ENCODE measurements at regions not wholly inside any gene's neighbourhood (a gene's known extent, or its start where the extent isn't known, plus 50 kb on each side); places are given as distances from the start of the nearest gene placed in this dataset.

GRCh38 chr11:15726893-15727519, 612.3 kb downstream of the INSC start:
- WGBS (ENCODE audit: extremely low coverage, insufficient coverage, low lambda C conversion rate), result no CpG with 5 or more reads among the region's 2 CpGs
- no peak overlapping the region for H3K23ac ChIP-seq (ENCODE audit: low read length)
- no peaks in the 10 kb centered on the region for H3K4me1 ChIP-seq (ENCODE audit: control insufficient read depth, low read depth, low read length)
- no peaks in the 10 kb centered on the region for H3K79me1 ChIP-seq (ENCODE audit: low read length)
- H3K56ac ChIP-seq (ENCODE audit: low read length), result no peak overlapping the region
- no peak overlapping the region for H2BK120ac ChIP-seq (ENCODE audit: low read depth, low read length)
- H3K9ac ChIP-seq (ENCODE audit: low read length), result no peak overlapping the region
- H2BK5ac ChIP-seq (ENCODE audit: low read length), result no peak overlapping the region
- no peak for DNase-seq
- H3K4me3 ChIP-seq (ENCODE audit: low read length), result no peak overlapping the region
- H3K79me2 ChIP-seq (ENCODE audit: control insufficient read depth, insufficient read depth, low read length), result no peaks in the 10 kb centered on the region
- H3K4me2 ChIP-seq (ENCODE audit: low read length), result no peak overlapping the region
- no peak overlapping the region for H4K5ac ChIP-seq (ENCODE audit: low read length)
- H4K8ac ChIP-seq (ENCODE audit: low read depth, low read length), result no peak overlapping the region
- no peaks in the 10 kb centered on the region for H3K27me3 ChIP-seq (ENCODE audit: insufficient read depth, low read length, poor library complexity)
- H3K36me3 ChIP-seq (ENCODE audit: control insufficient read depth, insufficient read depth, low read length), result no peaks in the 10 kb centered on the region
- H3K18ac ChIP-seq (ENCODE audit: low read length), result no peak overlapping the region
- H2AK5ac ChIP-seq (ENCODE audit: low read length), result no peak overlapping the region
- H3K27ac ChIP-seq (ENCODE audit: low read depth, low read length), result no peak overlapping the region
- no peak overlapping the region for H3K4ac ChIP-seq (ENCODE audit: low read depth, low read length)
- H2BK15ac ChIP-seq (replicated peaks; ENCODE audit: low read depth), result no peak overlapping the region

- H2BK120ac ChIP-seq (ENCODE audit: low read depth, low read length), result no peak overlapping the region
- H3K4me1 ChIP-seq (ENCODE audit: control insufficient read depth, low read depth, low read length), result no peaks in the 10 kb centered on the region
- H3K27me3 ChIP-seq (ENCODE audit: insufficient read depth, low read length, poor library complexity), result no peaks in the 10 kb centered on the region
- H3K18ac ChIP-seq (ENCODE audit: low read length), result no peak overlapping the region
- no peaks in the 10 kb centered on the region for H3K79me2 ChIP-seq (ENCODE audit: control insufficient read depth, insufficient read depth, low read length)
- no peak overlapping the region for H3K4ac ChIP-seq (ENCODE audit: low read depth, low read length)
- H3K4me2 ChIP-seq (ENCODE audit: low read length), result no peak overlapping the region
- H2AK5ac ChIP-seq (ENCODE audit: low read length), result no peak overlapping the region
- H3K36me3 ChIP-seq (ENCODE audit: control insufficient read depth, insufficient read depth, low read length), result no peaks in the 10 kb centered on the region
- no peak overlapping the region for H4K5ac ChIP-seq (ENCODE audit: low read length)
- no peak overlapping the region for H3K9ac ChIP-seq (ENCODE audit: low read length)
- no peak overlapping the region for H2BK5ac ChIP-seq (ENCODE audit: low read length)
- H3K27ac ChIP-seq (ENCODE audit: low read depth, low read length), result no peak overlapping the region
- no peak overlapping the region for H3K4me3 ChIP-seq (ENCODE audit: low read length)
- no peak overlapping the region for H3K23ac ChIP-seq (ENCODE audit: low read length)
- H4K8ac ChIP-seq (ENCODE audit: low read depth, low read length), result no peak overlapping the region
- H3K79me1 ChIP-seq (ENCODE audit: low read length), result no peaks in the 10 kb centered on the region
- no peak for DNase-seq
- no peak overlapping the region for H3K56ac ChIP-seq (ENCODE audit: low read length)
- no peak overlapping the region for H2BK15ac ChIP-seq (replicated peaks; ENCODE audit: low read depth)
Measured at GRCh38 chr11:15727520-15727914, 612.8 kb downstream of the INSC start.

GRCh38 chr11:15728207-15728606, 613.5 kb downstream of the INSC start:
- no peak overlapping the region for H3K23ac ChIP-seq (ENCODE audit: low read length)
- no peak overlapping the region for H3K18ac ChIP-seq (ENCODE audit: low read length)
- no peak overlapping the region for H4K5ac ChIP-seq (ENCODE audit: low read length)
- no peaks in the 10 kb centered on the region for H3K36me3 ChIP-seq (ENCODE audit: control insufficient read depth, insufficient read depth, low read length)
- no peak overlapping the region for H2BK5ac ChIP-seq (ENCODE audit: low read length)
- H3K4ac ChIP-seq (ENCODE audit: low read depth, low read length), result no peak overlapping the region
- no peak overlapping the region for H3K4me3 ChIP-seq (ENCODE audit: low read length)
- H3K4me2 ChIP-seq (ENCODE audit: low read length), result no peak overlapping the region
- no peak overlapping the region for H2BK120ac ChIP-seq (ENCODE audit: low read depth, low read length)
- no peak for DNase-seq
- no CpG with 5 or more reads among the region's 1 CpG for WGBS (ENCODE audit: extremely low coverage, insufficient coverage, low lambda C conversion rate)
- no peaks in the 10 kb centered on the region for H3K79me1 ChIP-seq (ENCODE audit: low read length)
- H3K79me2 ChIP-seq (ENCODE audit: control insufficient read depth, insufficient read depth, low read length), result no peaks in the 10 kb centered on the region
- H3K27ac ChIP-seq (ENCODE audit: low read depth, low read length), result no peak overlapping the region
- H3K27me3 ChIP-seq (ENCODE audit: insufficient read depth, low read length, poor library complexity), result no peaks in the 10 kb centered on the region
- H3K56ac ChIP-seq (ENCODE audit: low read length), result no peak overlapping the region
- H2BK15ac ChIP-seq (replicated peaks; ENCODE audit: low read depth), result no peak overlapping the region
- H2AK5ac ChIP-seq (ENCODE audit: low read length), result no peak overlapping the region
- no peak overlapping the region for H4K8ac ChIP-seq (ENCODE audit: low read depth, low read length)
- no peaks in the 10 kb centered on the region for H3K4me1 ChIP-seq (ENCODE audit: control insufficient read depth, low read depth, low read length)
- H3K9ac ChIP-seq (ENCODE audit: low read length), result no peak overlapping the region

GRCh38 chr11:15730263-15730994, 615.7 kb downstream of the INSC start:
- no peak overlapping the region for H3K23ac ChIP-seq (ENCODE audit: low read length)
- no peak overlapping the region for H3K4me3 ChIP-seq (ENCODE audit: low read length)
- H3K9ac ChIP-seq (ENCODE audit: low read length), result no peak overlapping the region
- H3K27me3 ChIP-seq (ENCODE audit: insufficient read depth, low read length, poor library complexity), result no peaks in the 10 kb centered on the region
- H3K36me3 ChIP-seq (ENCODE audit: control insufficient read depth, insufficient read depth, low read length), result no peaks in the 10 kb centered on the region
- no CpG with 5 or more reads among the region's 6 CpGs for WGBS (ENCODE audit: extremely low coverage, insufficient coverage, low lambda C conversion rate)
- DNase-seq, result no peak
- no peak overlapping the region for H3K27ac ChIP-seq (ENCODE audit: low read depth, low read length)
- no peaks in the 10 kb centered on the region for H3K4me1 ChIP-seq (ENCODE audit: control insufficient read depth, low read depth, low read length)
- H3K56ac ChIP-seq (ENCODE audit: low read length), result no peak overlapping the region
- H2AK5ac ChIP-seq (ENCODE audit: low read length), result no peak overlapping the region
- H3K79me1 ChIP-seq (ENCODE audit: low read length), result no peaks in the 10 kb centered on the region
- H4K8ac ChIP-seq (ENCODE audit: low read depth, low read length), result no peak overlapping the region
- no peak overlapping the region for H2BK120ac ChIP-seq (ENCODE audit: low read depth, low read length)
- H3K4ac ChIP-seq (ENCODE audit: low read depth, low read length), result no peak overlapping the region
- H3K79me2 ChIP-seq (ENCODE audit: control insufficient read depth, insufficient read depth, low read length), result no peaks in the 10 kb centered on the region
- no peak overlapping the region for H4K5ac ChIP-seq (ENCODE audit: low read length)
- H3K18ac ChIP-seq (ENCODE audit: low read length), result no peak overlapping the region
- no peak overlapping the region for H3K4me2 ChIP-seq (ENCODE audit: low read length)
- H2BK5ac ChIP-seq (ENCODE audit: low read length), result no peak overlapping the region
- H2BK15ac ChIP-seq (replicated peaks; ENCODE audit: low read depth), result no peak overlapping the region

GRCh38 chr11:15730995-15731385, 616.3 kb downstream of the INSC start:
- Histone ChIP-seq H3K23ac (ENCODE audit: low read length) (no peak overlapping the region), H2BK120ac (ENCODE audit: low read depth, low read length) (no peak overlapping the region), H4K5ac (ENCODE audit: low read length) (no peak overlapping the region), H3K4ac (ENCODE audit: low read depth, low read length) (no peak overlapping the region), H3K4me2 (ENCODE audit: low read length) (no peak overlapping the region), H3K18ac (ENCODE audit: low read length) (no peak overlapping the region), H3K27me3 (ENCODE audit: insufficient read depth, low read length, poor library complexity) (no peaks in the 10 kb centered on the region), H3K79me1 (ENCODE audit: low read length) (no peaks in the 10 kb centered on the region), H3K9ac (ENCODE audit: low read length) (no peak overlapping the region), H3K79me2 (ENCODE audit: control insufficient read depth, insufficient read depth, low read length) (no peaks in the 10 kb centered on the region), H3K36me3 (ENCODE audit: control insufficient read depth, insufficient read depth, low read length) (no peaks in the 10 kb centered on the region), H3K56ac (ENCODE audit: low read length) (no peak overlapping the region), H3K4me1 (ENCODE audit: control insufficient read depth, low read depth, low read length) (no peaks in the 10 kb centered on the region), H2AK5ac (ENCODE audit: low read length) (no peak overlapping the region), H3K27ac (ENCODE audit: low read depth, low read length) (no peak overlapping the region), H2BK5ac (ENCODE audit: low read length) (no peak overlapping the region), H3K4me3 (ENCODE audit: low read length) (no peak overlapping the region), H2BK15ac (replicated peaks; ENCODE audit: low read depth) (no peak overlapping the region), H4K8ac (ENCODE audit: low read depth, low read length) (no peak overlapping the region)
- WGBS (ENCODE audit: extremely low coverage, insufficient coverage, low lambda C conversion rate), result no CpG with 5 or more reads among the region's 4 CpGs
- DNase-seq, result no peak

GRCh38 chr11:15735706-15736105, 620.6 kb downstream of the SOX6 start:
- WGBS (ENCODE audit: extremely low coverage, insufficient coverage, low lambda C conversion rate), result no CpG with 5 or more reads among the region's 4 CpGs

More at GRCh38 chr11:15735706-15736105, 620.6 kb downstream of the SOX6 start:
- Histone ChIP-seq H3K23ac (ENCODE audit: low read length) (no peak overlapping the region), H2BK5ac (ENCODE audit: low read length) (no peak overlapping the region), H3K9ac (ENCODE audit: low read length) (no peak overlapping the region), H3K79me2 (ENCODE audit: control insufficient read depth, insufficient read depth, low read length) (no peaks in the 10 kb centered on the region), H4K8ac (ENCODE audit: low read depth, low read length) (no peak overlapping the region), H3K36me3 (ENCODE audit: control insufficient read depth, insufficient read depth, low read length) (no peaks in the 10 kb centered on the region), H3K27me3 (ENCODE audit: insufficient read depth, low read length, poor library complexity) (no peaks in the 10 kb centered on the region), H3K18ac (ENCODE audit: low read length) (no peak overlapping the region), H3K4ac (ENCODE audit: low read depth, low read length) (no peak overlapping the region), H2BK15ac (replicated peaks; ENCODE audit: low read depth) (no peak overlapping the region), H2BK120ac (ENCODE audit: low read depth, low read length) (no peak overlapping the region), H3K79me1 (ENCODE audit: low read length) (no peaks in the 10 kb centered on the region), H3K4me2 (ENCODE audit: low read length) (no peak overlapping the region), H3K56ac (ENCODE audit: low read length) (no peak overlapping the region), H3K27ac (ENCODE audit: low read depth, low read length) (no peak overlapping the region), H3K4me1 (ENCODE audit: control insufficient read depth, low read depth, low read length) (no peaks in the 10 kb centered on the region), H3K4me3 (ENCODE audit: low read length) (no peak overlapping the region), H2AK5ac (ENCODE audit: low read length) (no peak overlapping the region), H4K5ac (ENCODE audit: low read length) (no peak overlapping the region)
- DNase-seq, result no peak
